CD14-positive monocyte (primary cell): ENCODE measurements at regions not wholly inside any gene's neighbourhood (a gene's known extent, or its start where the extent isn't known, plus 50 kb on each side); places are given as distances from the start of the nearest gene placed in this dataset.

Experiments used
- DNase-seq, 3 donors: peaks; one replicate each; pipeline ENCODE4 v3.0.0-alpha.2; 2011 to 2022
- H2AFZ ChIP-seq: 2 replicates; pipeline ENCODE4 v1.6.0; 2012; ENCODE audit warnings: mild to moderate bottlenecking, low read depth, low read length, inconsistent platforms; ENCODE audit not compliant: insufficient read depth, poor library complexity, severe bottlenecking
- H3K27ac ChIP-seq, 2 donors: 1 replicate in 1 of 2; 2 replicates in 1 of 2; pipeline ENCODE4 v1.5.1; 2012 to 2013; ENCODE audit warnings: low read length in 2 of 2, control low read depth in 1 of 2, inconsistent platforms in 1 of 2, low read depth in 1 of 2, mild to moderate bottlenecking in 1 of 2
- H3K27me3 ChIP-seq, 2 donors: one replicate each; pipeline versions ENCODE4 v1.6.0 to v1.6.1; 2011 to 2013; ENCODE audit warnings: low read length in 2 of 2; ENCODE audit not compliant: control insufficient read depth in 2 of 2, insufficient read depth in 2 of 2
- H3K36me3 ChIP-seq, 2 donors: replicated peaks in 1 of 2; 1 replicate in 1 of 2; 2 replicates in 1 of 2; pipeline versions ENCODE4 v1.5.1 to v1.6.1; 2012 to 2013; ENCODE audit warnings: low read length in 2 of 2, control low read depth in 1 of 2, inconsistent platforms in 1 of 2, mild to moderate bottlenecking in 1 of 2; ENCODE audit not compliant: insufficient read depth in 2 of 2, control insufficient read depth in 1 of 2
- H3K4me1 ChIP-seq, 2 donors: 1 replicate in 1 of 2; 2 replicates in 1 of 2; pipeline versions ENCODE4 v1.5.1 to v1.6.1; 2012 to 2013; ENCODE audit warnings: low read length in 2 of 2, control low read depth in 1 of 2, inconsistent platforms in 1 of 2, mild to moderate bottlenecking in 1 of 2, moderate library complexity in 1 of 2; ENCODE audit not compliant: insufficient read depth in 2 of 2, control insufficient read depth in 1 of 2
- H3K4me2 ChIP-seq: replicated peaks from 2 replicates; pipeline ENCODE3; 2012; ENCODE audit warnings: low read length, moderate library complexity, mild to moderate bottlenecking; ENCODE audit not compliant: poor library complexity, severe bottlenecking; ENCODE audit errors: extremely low read depth
- H3K4me3 ChIP-seq, 3 experiments: fragments of 200-600 bp in 1 of 3; sonication (generic) in 1 of 3; replicated peaks in 1 of 3; 1 replicate in 2 of 3; 2 replicates in 1 of 3; pipeline ENCODE4 v1.5.1; 2011 to 2013; ENCODE audit warnings: low read length in 3 of 3, mild to moderate bottlenecking in 3 of 3, control low read depth in 2 of 3, low read depth in 2 of 3, inconsistent platforms in 1 of 3, moderate library complexity in 1 of 3
- H3K79me2 ChIP-seq: 2 replicates; pipeline ENCODE4 v1.6.0; 2012; ENCODE audit warnings: mild to moderate bottlenecking, control low read depth, inconsistent platforms, low read length, moderate library complexity; ENCODE audit not compliant: insufficient read depth
- H3K9ac ChIP-seq: 2 replicates; pipeline ENCODE4 v1.6.0; 2017; ENCODE audit warnings: low read length, mild to moderate bottlenecking; ENCODE audit not compliant: insufficient read depth, poor library complexity, severe bottlenecking
- H3K9me3 ChIP-seq, 2 donors: replicated peaks in 1 of 2; 1 replicate in 1 of 2; 2 replicates in 1 of 2; pipeline versions ENCODE4 v1.5.1 to v1.6.1; 2012 to 2013; ENCODE audit warnings: low read length in 2 of 2, control low read depth in 1 of 2; ENCODE audit not compliant: control insufficient read depth in 1 of 2, insufficient read depth in 1 of 2
- H4K20me1 ChIP-seq: 2 replicates; pipeline ENCODE4 v1.6.0; 2012; ENCODE audit warnings: mild to moderate bottlenecking, low read length, control low read depth, moderate library complexity; ENCODE audit not compliant: insufficient read depth
- H3K27ac Mint-ChIP-seq, 7 donors: one replicate each; pipeline ENCODE4 v1.8.0; 2020; ENCODE audit warnings: mild to moderate bottlenecking in 7 of 7, mixed read lengths in 7 of 7, moderate library complexity in 6 of 7, inconsistent platforms in 2 of 7
- H3K27me3 Mint-ChIP-seq, 3 donors: one replicate each; pipeline ENCODE4 v1.8.0; 2021 to 2022; ENCODE audit warnings: low read depth in 3 of 3, mild to moderate bottlenecking in 3 of 3, mixed read lengths in 3 of 3, moderate library complexity in 3 of 3, inconsistent platforms in 1 of 3
- H3K36me3 Mint-ChIP-seq, 2 donors: one replicate each; pipeline ENCODE4 v1.8.0; 2020; ENCODE audit warnings: mixed read lengths in 2 of 2, inconsistent platforms in 1 of 2, mild to moderate bottlenecking in 1 of 2
- H3K4me1 Mint-ChIP-seq: one replicate; pipeline ENCODE4 v1.8.0; 2020; ENCODE audit warnings: mild to moderate bottlenecking, mixed read lengths
- H3K4me3 Mint-ChIP-seq, 2 donors: one replicate each; pipeline ENCODE4 v1.8.0; 2020; ENCODE audit warnings: mild to moderate bottlenecking in 2 of 2, mixed read lengths in 2 of 2, moderate library complexity in 1 of 2
- H3K9me3 Mint-ChIP-seq, 7 donors: one replicate each; pipeline ENCODE4 v1.8.0; 2020 to 2022; ENCODE audit warnings: mixed read lengths in 7 of 7, mild to moderate bottlenecking in 6 of 7, moderate library complexity in 6 of 7, inconsistent platforms in 2 of 7
- WGBS: methylation state at CpG from one replicate; pipeline ENCODE4 v1.1.5; 2013; ENCODE audit warnings: missing lambda C conversion rate; ENCODE audit not compliant: insufficient coverage; 5-methylcytosine and 5-hydroxymethylcytosine counted together
- intact Hi-C, 2 donors: fragments of 100-400 bp; cut with micrococcal nuclease; formaldehyde crosslinking; loops; one replicate each; pipeline versions ENCODE4 v1.15.0 to v1.15.1; 2023
- TF ChIP-seq, protein P1 (sequence below): fragments of 200-600 bp; IDR thresholded peaks from one replicate; pipeline ENCODE4 v1.8.0; 2022; ENCODE audit warnings: antibody characterized with exemption, mild to moderate bottlenecking

DNA sequence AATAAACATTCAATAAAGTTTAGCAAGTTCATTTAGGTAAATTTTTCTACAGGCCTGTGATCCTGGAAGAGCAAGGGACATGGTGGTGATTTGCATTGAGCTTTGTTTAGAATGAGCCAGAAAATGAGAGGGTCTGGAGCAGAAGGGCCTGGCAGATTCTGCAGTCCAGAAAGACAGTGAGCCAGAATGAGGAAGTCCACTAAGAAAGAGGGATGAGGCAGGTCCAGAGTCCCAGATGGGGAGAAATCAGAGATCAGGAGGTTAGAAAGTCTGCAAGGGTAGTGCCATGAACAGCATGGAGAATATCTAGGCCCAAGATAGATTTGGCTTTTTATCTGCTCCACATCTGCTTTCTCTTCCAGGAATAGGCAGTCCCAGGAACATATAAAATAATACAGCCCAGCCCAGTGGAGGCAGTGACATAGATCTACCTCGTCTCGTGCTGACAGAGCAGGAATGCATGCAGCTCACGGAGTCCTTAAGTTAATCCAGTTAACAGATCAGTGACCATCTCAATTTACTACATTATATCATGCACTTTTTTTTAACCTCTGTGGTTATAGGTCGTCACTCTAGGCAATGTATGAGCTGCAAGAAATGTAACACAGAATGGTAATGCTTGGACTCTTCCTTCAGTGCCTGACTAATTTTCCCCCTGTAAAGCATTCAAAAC is 429.0 kb downstream of the SUCLG1 start:
- peaks cover 0 to 1% (median 0%) of the 10 kb centered on the region in 3 donors for H3K27me3 Mint-ChIP-seq
- Histone ChIP-seq H4K20me1 (no peaks in the 10 kb centered on the region), H2AFZ (no peak overlapping the region), H3K4me2 (no peak overlapping the region), H3K9me3 (no peaks in the 10 kb centered on the region), H3K4me3 (no peak overlapping the region), H3K4me1 (no peaks in the 10 kb centered on the region), H3K27me3 (no peaks in the 10 kb centered on the region), H3K9ac (no peak overlapping the region), H3K36me3 (no peaks in the 10 kb centered on the region), H3K27ac (no peak overlapping the region), H3K79me2 (no peaks in the 10 kb centered on the region)
- no peaks in the 10 kb centered on the region for H3K36me3 Mint-ChIP-seq
- 89% methylated on average over 3 of the region's 4 CpGs for WGBS
- intact Hi-C loops: no loop called here
- H3K4me1 Mint-ChIP-seq: peaks cover 4% of the 10 kb centered on the region
- no peak overlapping the region for H3K4me3 Mint-ChIP-seq
- TF ChIP-seq, protein P1, sequence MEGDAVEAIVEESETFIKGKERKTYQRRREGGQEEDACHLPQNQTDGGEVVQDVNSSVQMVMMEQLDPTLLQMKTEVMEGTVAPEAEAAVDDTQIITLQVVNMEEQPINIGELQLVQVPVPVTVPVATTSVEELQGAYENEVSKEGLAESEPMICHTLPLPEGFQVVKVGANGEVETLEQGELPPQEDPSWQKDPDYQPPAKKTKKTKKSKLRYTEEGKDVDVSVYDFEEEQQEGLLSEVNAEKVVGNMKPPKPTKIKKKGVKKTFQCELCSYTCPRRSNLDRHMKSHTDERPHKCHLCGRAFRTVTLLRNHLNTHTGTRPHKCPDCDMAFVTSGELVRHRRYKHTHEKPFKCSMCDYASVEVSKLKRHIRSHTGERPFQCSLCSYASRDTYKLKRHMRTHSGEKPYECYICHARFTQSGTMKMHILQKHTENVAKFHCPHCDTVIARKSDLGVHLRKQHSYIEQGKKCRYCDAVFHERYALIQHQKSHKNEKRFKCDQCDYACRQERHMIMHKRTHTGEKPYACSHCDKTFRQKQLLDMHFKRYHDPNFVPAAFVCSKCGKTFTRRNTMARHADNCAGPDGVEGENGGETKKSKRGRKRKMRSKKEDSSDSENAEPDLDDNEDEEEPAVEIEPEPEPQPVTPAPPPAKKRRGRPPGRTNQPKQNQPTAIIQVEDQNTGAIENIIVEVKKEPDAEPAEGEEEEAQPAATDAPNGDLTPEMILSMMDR: no peak
- no peak overlapping the region for H3K27ac Mint-ChIP-seq
- H3K9me3 Mint-ChIP-seq: peaks cover 0 to 3% (median 0%) of the 10 kb centered on the region in 7 donors
- DNase-seq: no peak

DNA sequence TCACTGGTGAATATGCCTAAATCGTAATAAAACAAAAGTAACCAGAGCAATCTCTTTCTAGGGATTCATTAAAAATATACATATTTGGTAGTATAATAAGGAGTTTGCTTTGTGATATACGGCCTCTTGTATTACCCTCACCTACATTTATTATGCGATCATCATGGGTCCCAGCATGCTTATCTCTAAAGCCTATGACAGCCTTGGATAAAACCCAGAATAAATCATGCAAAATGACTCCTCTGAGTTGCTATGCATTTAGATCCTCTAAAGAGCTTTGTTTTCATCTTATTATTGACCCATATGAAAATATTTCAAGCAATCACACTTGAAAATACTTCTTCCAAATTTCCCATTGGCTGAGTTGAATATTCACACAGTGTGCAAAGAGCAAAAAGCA is 432.3 kb downstream of the SUCLG1 start:
- Mint-ChIP-seq H3K4me3 (no peak overlapping the region), H3K36me3 (no peaks in the 10 kb centered on the region), H3K27ac (no peak overlapping the region), H3K27me3 (peaks cover 0 to 1% (median 0%) of the 10 kb centered on the region in 3 donors), H3K4me1 (peaks cover 4% of the 10 kb centered on the region), H3K9me3 (no peaks in the 10 kb centered on the region)
- Histone ChIP-seq H3K4me1 (no peaks in the 10 kb centered on the region), H3K4me3 (no peak overlapping the region), H3K79me2 (no peaks in the 10 kb centered on the region), H4K20me1 (no peaks in the 10 kb centered on the region), H3K36me3 (no peaks in the 10 kb centered on the region), H3K9ac (no peak overlapping the region), H3K9me3 (no peaks in the 10 kb centered on the region), H2AFZ (no peak overlapping the region), H3K4me2 (no peak overlapping the region), H3K27me3 (no peaks in the 10 kb centered on the region), H3K27ac (no peak overlapping the region)
- WGBS: no CpG with 5 or more reads among the region's 3 CpGs
- intact Hi-C loops: no loop called here
- DNase-seq: no peak
- TF ChIP-seq, protein P1: no peak
